ENCODE measurements at regions not wholly inside any gene's neighbourhood (a gene's known extent, or its start where the extent isn't known, plus 50 kb on each side); places are given as distances from the start of the nearest gene placed in this dataset.
A peak's percentile ranks its signal among the peaks of the same experiment; 100 is the strongest.

DNA sequence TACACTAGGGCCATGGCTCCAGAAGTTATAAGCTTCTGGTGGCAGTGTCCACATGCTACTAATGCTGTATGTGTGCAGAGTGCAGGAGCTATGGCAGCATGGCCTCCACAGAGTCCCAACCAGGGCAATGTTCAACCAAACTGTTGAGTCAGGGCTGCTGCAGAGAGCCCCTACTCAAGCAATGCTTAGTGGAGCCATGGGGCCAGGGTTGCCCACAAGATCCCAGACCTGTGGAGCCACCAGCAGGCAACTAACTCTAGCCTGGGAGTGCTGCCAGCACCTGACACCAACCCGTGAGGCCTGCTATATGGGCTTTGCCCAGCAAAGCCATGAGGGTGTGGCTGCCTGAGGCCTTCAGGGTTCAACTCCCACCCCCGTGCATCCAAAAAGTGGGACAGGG, 655.2 kb downstream of the TBC1D22A start:
- no peak overlapping the region for H3K4me3 ChIP-seq (ENCODE audit: low read depth, low read length)
- TF ChIP-seq CTCF (IDR thresholded peaks at IDR 0.05; ENCODE audit: control insufficient read depth, extremely low read depth, insufficient read depth) = no peak
- no peak for DNase-seq (ENCODE audit: low read depth)

DNA sequence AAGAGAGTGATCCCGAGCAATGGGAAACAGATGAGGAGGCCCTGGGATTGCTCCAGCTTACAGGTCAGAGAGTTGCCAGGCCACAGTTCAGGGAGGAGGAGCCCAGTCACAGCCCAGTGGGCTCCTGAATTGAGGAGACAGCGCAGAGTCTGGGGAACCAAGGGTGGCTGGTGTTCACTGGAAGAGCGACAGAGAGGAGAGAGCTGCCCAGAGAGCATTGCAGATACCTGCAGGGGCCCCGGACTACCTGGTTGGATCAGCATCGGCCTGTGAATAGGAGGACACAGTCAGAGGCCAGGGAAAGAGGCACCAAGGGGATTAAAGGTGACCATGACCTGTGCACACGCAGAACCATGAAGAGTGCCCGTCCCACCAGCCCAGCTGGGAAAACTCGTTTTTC, 648.6 kb downstream of the TBC1D22A start:
- no peak for TF ChIP-seq CTCF (IDR thresholded peaks at IDR 0.05; ENCODE audit: control insufficient read depth, extremely low read depth, insufficient read depth)

DNA sequence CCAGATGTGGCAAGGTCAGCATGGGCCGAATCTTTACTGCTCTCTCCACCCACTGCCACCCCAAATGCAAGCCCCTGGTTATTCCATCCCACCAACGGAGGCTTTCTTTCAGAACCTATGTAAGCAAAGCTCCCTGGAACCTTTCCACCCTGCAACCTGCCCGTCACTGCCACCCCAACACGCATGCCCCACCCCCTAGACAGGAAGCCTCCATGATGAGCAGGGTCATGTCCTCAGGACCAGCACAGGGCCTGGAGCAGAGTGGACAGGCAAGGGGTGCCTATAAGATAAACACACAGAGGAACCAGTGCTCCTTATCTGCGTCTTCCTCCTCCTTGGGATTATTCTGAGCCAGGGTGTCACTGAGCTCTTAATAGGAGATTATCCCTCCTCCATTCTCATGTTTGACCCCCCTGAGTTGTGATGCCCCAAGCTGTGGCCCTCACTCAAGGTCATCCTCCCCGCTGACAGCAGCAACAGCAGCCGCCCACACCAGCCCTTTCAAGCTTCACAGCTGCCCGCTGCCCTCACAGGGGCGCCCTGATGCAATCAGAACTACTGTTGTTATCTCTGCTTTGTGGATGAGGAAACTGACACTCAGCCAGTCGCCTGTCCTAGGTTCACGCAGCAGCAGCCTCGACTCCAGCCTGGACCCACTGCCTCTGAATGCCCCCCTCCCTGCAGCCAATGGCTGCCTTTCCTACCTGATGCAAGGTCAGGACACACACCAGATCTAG, 647.3 kb downstream of the TBC1D22A start:
- H3K4me3 ChIP-seq (ENCODE audit: low read depth, low read length) = no peak overlapping the region
- no peak for DNase-seq (ENCODE audit: low read depth)
- no peak for TF ChIP-seq CTCF (IDR thresholded peaks at IDR 0.05; ENCODE audit: control insufficient read depth, extremely low read depth, insufficient read depth)

More for the DNA sequence above, 648.6 kb downstream of the TBC1D22A start:
- H3K4me3 ChIP-seq (ENCODE audit: low read depth, low read length) = no peak overlapping the region
- DNase-seq (ENCODE audit: low read depth) = no peak

GRCh38 chr22:47408409-47408808, 646.0 kb downstream of the TBC1D22A start:
- DNase-seq (ENCODE audit: low read depth) = peak; percentile 3
- TF ChIP-seq CTCF (IDR thresholded peaks at IDR 0.05; ENCODE audit: control insufficient read depth, extremely low read depth, insufficient read depth) = peak; percentile 61
- no peak overlapping the region for H3K4me3 ChIP-seq (ENCODE audit: low read depth, low read length)

- no peak for TF ChIP-seq CTCF (IDR thresholded peaks at IDR 0.05; ENCODE audit: control insufficient read depth, extremely low read depth, insufficient read depth)
- DNase-seq (ENCODE audit: low read depth) = no peak
- no peak overlapping the region for H3K4me3 ChIP-seq (ENCODE audit: low read depth, low read length)
Measured at GRCh38 chr22:47407461-47408025, 645.1 kb downstream of the TBC1D22A start.

GRCh38 chr22:47406896-47407295, 644.4 kb downstream of the TBC1D22A start:
- no peak overlapping the region for H3K4me3 ChIP-seq (ENCODE audit: low read depth, low read length)
- no peak for DNase-seq (ENCODE audit: low read depth)
- no peak for TF ChIP-seq CTCF (IDR thresholded peaks at IDR 0.05; ENCODE audit: control insufficient read depth, extremely low read depth, insufficient read depth)
